ENCODE measurements at regions not wholly inside any gene's neighbourhood (a gene's known extent, or its start where the extent isn't known, plus 50 kb on each side); places are given as distances from the start of the nearest gene placed in this dataset.
A peak's percentile ranks its signal among the peaks of the same experiment; 100 is the strongest.

DNA sequence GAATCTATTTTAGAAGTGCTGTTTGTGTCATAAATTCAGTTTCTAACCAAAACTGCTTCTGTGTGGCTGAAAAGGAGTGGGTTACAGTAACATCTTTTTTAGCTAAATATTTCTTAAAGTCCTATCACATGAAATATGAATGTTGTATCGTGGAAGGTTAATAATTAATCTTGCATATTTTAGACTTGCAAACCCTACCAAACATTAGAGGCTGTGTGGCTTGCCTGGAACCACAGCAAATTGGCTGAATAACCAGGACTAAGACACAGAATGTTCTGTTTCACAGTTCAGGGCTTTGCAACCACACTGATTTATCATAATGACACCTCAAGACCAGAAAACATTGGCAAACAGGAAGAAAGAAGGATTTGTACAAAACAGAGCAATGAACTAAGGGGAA lies 208.9 kb upstream of the CNTNAP5 start:
- H3K4me3 Mint-ChIP-seq (ENCODE audit: unreplicated experiment), result no peak overlapping the region
- CTCF ChIA-PET, result interaction anchor here (0.7 kb wide), 2 partner anchors 44 to 373 kb away, joined by 3 read pairs; no protein-coding TSS in a partner anchor
- TF ChIP-seq, protein P1, sequence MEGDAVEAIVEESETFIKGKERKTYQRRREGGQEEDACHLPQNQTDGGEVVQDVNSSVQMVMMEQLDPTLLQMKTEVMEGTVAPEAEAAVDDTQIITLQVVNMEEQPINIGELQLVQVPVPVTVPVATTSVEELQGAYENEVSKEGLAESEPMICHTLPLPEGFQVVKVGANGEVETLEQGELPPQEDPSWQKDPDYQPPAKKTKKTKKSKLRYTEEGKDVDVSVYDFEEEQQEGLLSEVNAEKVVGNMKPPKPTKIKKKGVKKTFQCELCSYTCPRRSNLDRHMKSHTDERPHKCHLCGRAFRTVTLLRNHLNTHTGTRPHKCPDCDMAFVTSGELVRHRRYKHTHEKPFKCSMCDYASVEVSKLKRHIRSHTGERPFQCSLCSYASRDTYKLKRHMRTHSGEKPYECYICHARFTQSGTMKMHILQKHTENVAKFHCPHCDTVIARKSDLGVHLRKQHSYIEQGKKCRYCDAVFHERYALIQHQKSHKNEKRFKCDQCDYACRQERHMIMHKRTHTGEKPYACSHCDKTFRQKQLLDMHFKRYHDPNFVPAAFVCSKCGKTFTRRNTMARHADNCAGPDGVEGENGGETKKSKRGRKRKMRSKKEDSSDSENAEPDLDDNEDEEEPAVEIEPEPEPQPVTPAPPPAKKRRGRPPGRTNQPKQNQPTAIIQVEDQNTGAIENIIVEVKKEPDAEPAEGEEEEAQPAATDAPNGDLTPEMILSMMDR (IDR thresholded peaks at IDR 0.05; ENCODE audit: unreplicated experiment), result no peak
- intact Hi-C loops (cut with micrococcal nuclease), result no loop called here
- H3K36me3 Mint-ChIP-seq (ENCODE audit: insufficient read depth, unreplicated experiment), result no peaks in the 10 kb centered on the region
- BruUV-seq (replicated peaks), result no TSS peak
- DNase-seq (ENCODE audit: unreplicated experiment), result no peak
- peaks cover 6% of the 10 kb centered on the region for H3K4me1 Mint-ChIP-seq (ENCODE audit: insufficient read depth, unreplicated experiment)
- H3K27me3 Mint-ChIP-seq (ENCODE audit: insufficient read depth, unreplicated experiment), result no peaks in the 10 kb centered on the region
- H3K27ac Mint-ChIP-seq (ENCODE audit: low read depth, unreplicated experiment), result no peak overlapping the region
- POLR2A ChIA-PET, result interaction anchor here (1.1 kb wide), 1 partner anchor 8 kb away, joined by 3 read pairs; no protein-coding TSS in a partner anchor
- H3K9me3 Mint-ChIP-seq (ENCODE audit: unreplicated experiment), result no peaks in the 10 kb centered on the region

DNA sequence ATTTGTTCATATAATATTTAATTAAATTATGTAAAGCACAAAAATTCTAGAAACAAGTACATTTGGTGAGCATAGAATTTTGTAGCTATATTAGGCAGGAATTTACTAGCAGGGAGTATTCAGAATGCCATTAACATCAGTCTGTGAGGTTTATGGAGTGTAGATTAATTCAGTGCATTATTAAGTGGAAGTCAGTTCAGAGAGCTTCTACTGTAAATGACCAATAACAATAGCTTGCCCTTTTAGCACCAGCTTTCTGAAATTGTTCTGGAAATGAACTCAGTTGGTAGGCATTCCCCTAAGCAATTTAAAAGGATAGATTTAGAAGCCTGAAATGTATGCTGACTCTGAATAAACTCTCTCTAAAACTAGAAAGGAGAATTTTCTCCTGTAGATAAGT lies 208.2 kb upstream of the CNTNAP5 start:
- intact Hi-C loops (cut with micrococcal nuclease), result no loop called here
- H3K36me3 Mint-ChIP-seq (ENCODE audit: insufficient read depth, unreplicated experiment), result no peaks in the 10 kb centered on the region
- no peak overlapping the region for H3K4me3 Mint-ChIP-seq (ENCODE audit: unreplicated experiment)
- TF ChIP-seq, protein P1 (IDR thresholded peaks at IDR 0.05; ENCODE audit: unreplicated experiment), result no peak
- DNase-seq (ENCODE audit: unreplicated experiment), result no peak
- no peak overlapping the region for H3K27ac Mint-ChIP-seq (ENCODE audit: low read depth, unreplicated experiment)
- H3K4me1 Mint-ChIP-seq (ENCODE audit: insufficient read depth, unreplicated experiment), result peaks cover 6% of the 10 kb centered on the region
- ChIA-PET CTCF (no interaction called here), POLR2A (no interaction called here)
- BruUV-seq (replicated peaks), result no TSS peak
- no peaks in the 10 kb centered on the region for H3K27me3 Mint-ChIP-seq (ENCODE audit: insufficient read depth, unreplicated experiment)
- no peaks in the 10 kb centered on the region for H3K9me3 Mint-ChIP-seq (ENCODE audit: unreplicated experiment)

DNA sequence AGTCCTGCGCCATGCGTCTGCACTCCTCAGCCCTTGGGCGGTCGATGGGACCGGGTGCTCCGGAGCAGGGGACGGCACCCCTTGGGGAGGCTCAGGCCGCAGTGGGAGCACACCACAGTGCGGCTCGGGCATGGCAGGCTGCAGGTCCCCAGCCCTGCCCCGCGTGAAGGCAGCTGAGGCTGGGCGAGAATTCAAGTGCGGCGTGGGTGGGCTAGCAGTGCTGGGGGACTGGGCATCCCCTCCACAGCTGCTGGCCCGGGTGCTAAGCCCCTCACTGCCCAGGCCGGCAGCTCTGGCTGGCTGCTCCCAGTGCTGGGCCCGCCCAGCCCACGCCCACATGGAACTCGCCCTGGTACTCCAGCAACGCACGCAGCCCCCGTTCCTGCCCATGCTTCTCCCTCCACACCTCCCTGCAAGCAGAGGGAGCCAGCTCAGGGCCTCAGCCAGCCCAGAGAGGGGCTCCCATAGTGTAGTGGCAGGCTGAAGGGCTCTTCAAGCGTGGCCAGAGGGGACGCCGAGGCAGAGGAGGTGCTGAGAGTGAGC lies 198.3 kb upstream of the CNTNAP5 start:
- ChIA-PET POLR2A (interaction anchor here (1.5 kb wide), 1 partner anchor 13 kb away, joined by 5 read pairs; no protein-coding TSS in a partner anchor), CTCF (interaction anchor here (0.7 kb wide), 1 partner anchor 673 kb away, joined by 4 read pairs; no protein-coding TSS in a partner anchor)
- intact Hi-C loops (cut with micrococcal nuclease), result no loop called here
- no peaks in the 10 kb centered on the region for H3K36me3 Mint-ChIP-seq (ENCODE audit: insufficient read depth, unreplicated experiment)
- no peaks in the 10 kb centered on the region for H3K9me3 Mint-ChIP-seq (ENCODE audit: unreplicated experiment)
- DNase-seq (ENCODE audit: unreplicated experiment), result no peak
- no peak overlapping the region for H3K27ac Mint-ChIP-seq (ENCODE audit: low read depth, unreplicated experiment)
- BruUV-seq (replicated peaks), result no TSS peak
- H3K4me1 Mint-ChIP-seq (ENCODE audit: insufficient read depth, unreplicated experiment), result no peaks in the 10 kb centered on the region
- TF ChIP-seq, protein P1 (IDR thresholded peaks at IDR 0.05; ENCODE audit: unreplicated experiment), result no peak
- H3K27me3 Mint-ChIP-seq (ENCODE audit: insufficient read depth, unreplicated experiment), result no peaks in the 10 kb centered on the region
- no peak overlapping the region for H3K4me3 Mint-ChIP-seq (ENCODE audit: unreplicated experiment)

DNA sequence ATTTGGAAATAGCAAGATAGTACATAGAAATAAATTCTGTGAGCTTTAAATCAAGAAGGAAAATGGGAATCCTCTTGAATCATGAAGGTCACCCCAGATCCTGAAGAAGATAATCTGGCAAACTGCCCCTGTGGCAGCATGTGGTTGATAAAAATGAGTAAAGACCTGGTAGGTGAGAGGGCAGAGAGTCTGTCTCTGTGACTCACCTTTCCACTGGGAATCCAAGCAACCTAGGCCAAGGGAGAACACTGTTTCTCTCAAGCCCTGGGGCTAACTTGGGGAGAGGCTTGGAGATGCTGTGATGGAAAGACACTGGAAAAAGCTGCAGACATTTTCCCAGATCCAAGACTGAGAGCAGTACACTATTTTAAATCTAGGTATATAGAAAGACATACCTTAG lies 185.8 kb upstream of the CNTNAP5 start:
- ChIA-PET POLR2A (interaction anchor here (0.9 to 1.6 kb wide), 2 partner anchors 12 to 162 kb away, joined by 3 to 5 read pairs; no protein-coding TSS in a partner anchor), CTCF (interaction anchor here (0.6 to 0.7 kb wide), 4 partner anchors 50 to 1980 kb away, joined by 3 to 5 read pairs (median 4); no protein-coding TSS in a partner anchor)
- TF ChIP-seq, protein P1 (IDR thresholded peaks at IDR 0.05; ENCODE audit: unreplicated experiment), result no peak
- H3K9me3 Mint-ChIP-seq (ENCODE audit: unreplicated experiment), result peaks cover 20% of the 10 kb centered on the region
- BruUV-seq (replicated peaks), result no TSS peak
- intact Hi-C loops (cut with micrococcal nuclease), result no loop called here
- peak; percentile 79 for DNase-seq (ENCODE audit: unreplicated experiment)
- H3K4me3 Mint-ChIP-seq (ENCODE audit: unreplicated experiment), result no peak overlapping the region
- H3K27me3 Mint-ChIP-seq (ENCODE audit: insufficient read depth, unreplicated experiment), result no peaks in the 10 kb centered on the region
- H3K27ac Mint-ChIP-seq (ENCODE audit: low read depth, unreplicated experiment), result no peak overlapping the region
- no peaks in the 10 kb centered on the region for H3K36me3 Mint-ChIP-seq (ENCODE audit: insufficient read depth, unreplicated experiment)
- peaks cover 9% of the 10 kb centered on the region for H3K4me1 Mint-ChIP-seq (ENCODE audit: insufficient read depth, unreplicated experiment)

All from MCF 10A (cell line).